Immature natural killer cell (primary cell): ENCODE measurements at regions not wholly inside any gene's neighbourhood (a gene's known extent, or its start where the extent isn't known, plus 50 kb on each side); places are given as distances from the start of the nearest gene placed in this dataset.
"Not testable (repeated sequence)": the region's sequence is repeated elsewhere in the genome, so short reads cannot be mapped to it uniquely, and the experiment has no call there.

Experiments used
- DNase-seq, 3 donors: peaks; one replicate each; pipeline ENCODE4 v3.0.0; 2022; ENCODE audit warnings: mixed read lengths in 1 of 3
- H3K27ac Mint-ChIP-seq, 6 donors: one replicate each; pipeline ENCODE4 v1.8.0; 2020; ENCODE audit warnings: mixed read lengths in 6 of 6, mild to moderate bottlenecking in 5 of 6, inconsistent platforms in 4 of 6, moderate library complexity in 3 of 6
- H3K27me3 Mint-ChIP-seq, 3 donors: one replicate each; pipeline ENCODE4 v1.8.0; 2020 to 2021; ENCODE audit warnings: low read depth in 3 of 3, mild to moderate bottlenecking in 3 of 3, mixed read lengths in 3 of 3, moderate library complexity in 3 of 3, inconsistent platforms in 1 of 3
- H3K36me3 Mint-ChIP-seq, 3 donors: one replicate each; pipeline ENCODE4 v1.8.0; 2020; ENCODE audit warnings: mixed read lengths in 3 of 3, inconsistent platforms in 2 of 3, mild to moderate bottlenecking in 2 of 3
- H3K4me1 Mint-ChIP-seq, 2 donors: one replicate each; pipeline ENCODE4 v1.8.0; 2020; ENCODE audit warnings: inconsistent platforms in 2 of 2, mild to moderate bottlenecking in 2 of 2, mixed read lengths in 2 of 2, moderate library complexity in 1 of 2
- H3K4me3 Mint-ChIP-seq, 5 donors: one replicate each; pipeline ENCODE4 v1.8.0; 2020; ENCODE audit warnings: mild to moderate bottlenecking in 5 of 5, mixed read lengths in 5 of 5, inconsistent platforms in 3 of 5, moderate library complexity in 3 of 5
- H3K9me3 Mint-ChIP-seq, 6 donors: one replicate each; pipeline ENCODE4 v1.8.0; 2020; ENCODE audit warnings: mild to moderate bottlenecking in 6 of 6, mixed read lengths in 6 of 6, inconsistent platforms in 4 of 6, moderate library complexity in 3 of 6

DNA sequence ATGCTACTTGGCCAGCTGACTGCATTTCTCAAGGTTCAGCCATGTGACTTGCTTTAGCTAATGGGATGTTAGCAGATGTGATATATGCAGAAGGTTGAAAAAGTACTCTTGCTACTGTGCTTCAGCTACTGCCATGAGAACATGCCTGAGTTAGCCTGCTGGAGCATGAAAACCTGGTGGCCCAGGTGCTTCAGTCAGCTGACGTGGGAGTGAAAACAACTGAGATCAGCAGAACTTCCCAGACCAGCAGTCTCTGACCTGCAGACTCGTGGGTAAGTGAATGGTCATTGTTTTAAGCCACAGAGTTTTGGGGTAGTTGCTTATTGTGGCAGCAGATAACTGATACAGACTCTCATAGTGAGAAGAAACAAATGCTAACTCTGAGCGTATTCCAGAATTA, 118.6 kb upstream of the GRIN2B start:
- Mint-ChIP-seq H3K36me3 (no peaks in the 10 kb centered on the region), H3K27ac (no peak overlapping the region), H3K4me3 (no peak overlapping the region), H3K27me3 (peaks cover 0 to 5% (median 4%) of the 10 kb centered on the region in 3 donors), H3K4me1 (no peaks in the 10 kb centered on the region), H3K9me3 (peaks cover 0 to 9% (median 2%) of the 10 kb centered on the region in 6 donors)
- no peak for DNase-seq

- H3K36me3 Mint-ChIP-seq, H3K9me3 Mint-ChIP-seq, H3K4me1 Mint-ChIP-seq, H3K27ac Mint-ChIP-seq, H3K27me3 Mint-ChIP-seq, DNase-seq, H3K4me3 Mint-ChIP-seq: not testable (repeated sequence)
Observed at GRCh38 chr12:14101556-14101955, 120.2 kb upstream of the GRIN2B start.

- Mint-ChIP-seq H3K27ac (no peak overlapping the region), H3K9me3 (peaks cover 0 to 2% (median 0%) of the 10 kb centered on the region in 6 donors), H3K27me3 (peaks cover 1 to 17% (median 10%) of the 10 kb centered on the region in 3 donors)
Observed at GRCh38 chr12:14111230-14111865, 129.9 kb upstream of the GRIN2B start.

GRCh38 chr12:14113031-14113430, 131.6 kb upstream of the GRIN2B start:
- no peak overlapping the region for H3K27ac Mint-ChIP-seq
- no peaks in the 10 kb centered on the region for H3K36me3 Mint-ChIP-seq
- H3K9me3 Mint-ChIP-seq, result peaks cover 0 to 8% (median 0%) of the 10 kb centered on the region in 6 donors
- H3K4me3 Mint-ChIP-seq, result no peak overlapping the region
- H3K27me3 Mint-ChIP-seq, result peaks cover 1 to 16% (median 6%) of the 10 kb centered on the region in 3 donors
- no peaks in the 10 kb centered on the region for H3K4me1 Mint-ChIP-seq
- no peak for DNase-seq

More at GRCh38 chr12:14111230-14111865, 129.9 kb upstream of the GRIN2B start:
- Mint-ChIP-seq H3K36me3 (no peaks in the 10 kb centered on the region), H3K4me1 (no peaks in the 10 kb centered on the region), H3K4me3 (no peak overlapping the region)
- no peak for DNase-seq

- no peak overlapping the region for H3K4me3 Mint-ChIP-seq
- no peak overlapping the region for H3K27ac Mint-ChIP-seq
- no peak for DNase-seq
- H3K9me3 Mint-ChIP-seq, result peaks cover 0 to 8% (median 2%) of the 10 kb centered on the region in 6 donors
- H3K36me3 Mint-ChIP-seq, result no peaks in the 10 kb centered on the region
- no peaks in the 10 kb centered on the region for H3K4me1 Mint-ChIP-seq
- peaks cover 0 to 8% (median 2%) of the 10 kb centered on the region in 3 donors for H3K27me3 Mint-ChIP-seq
Observed at GRCh38 chr12:14126692-14127091, 145.3 kb upstream of the GRIN2B start.

- peaks cover 0 to 8% (median 1%) of the 10 kb centered on the region in 6 donors for H3K9me3 Mint-ChIP-seq
- DNase-seq, result no peak
- peaks cover 0 to 6% (median 5%) of the 10 kb centered on the region in 3 donors for H3K27me3 Mint-ChIP-seq
- H3K4me1 Mint-ChIP-seq, result no peaks in the 10 kb centered on the region
- no peaks in the 10 kb centered on the region for H3K36me3 Mint-ChIP-seq
- no peak overlapping the region for H3K4me3 Mint-ChIP-seq
- H3K27ac Mint-ChIP-seq, result no peak overlapping the region
Observed at GRCh38 chr12:14129611-14130195, 148.3 kb upstream of the GRIN2B start.

GRCh38 chr12:14135996-14136395, 154.6 kb upstream of the GRIN2B start:
- no peaks in the 10 kb centered on the region for H3K36me3 Mint-ChIP-seq
- no peak overlapping the region for H3K4me3 Mint-ChIP-seq
- H3K9me3 Mint-ChIP-seq, result no peaks in the 10 kb centered on the region
- H3K27ac Mint-ChIP-seq, result no peak overlapping the region
- no peak for DNase-seq
- H3K27me3 Mint-ChIP-seq, result peaks cover 5 to 11% (median 8%) of the 10 kb centered on the region in 3 donors
- no peaks in the 10 kb centered on the region for H3K4me1 Mint-ChIP-seq

- Mint-ChIP-seq H3K4me3 (no peak overlapping the region), H3K36me3 (no peaks in the 10 kb centered on the region), H3K27me3 (peaks cover 7 to 12% (median 8%) of the 10 kb centered on the region in 3 donors), H3K9me3 (no peaks in the 10 kb centered on the region), H3K27ac (no peak overlapping the region), H3K4me1 (no peaks in the 10 kb centered on the region)
- DNase-seq, result no peak
Observed at GRCh38 chr12:14138495-14138894, 157.1 kb upstream of the GRIN2B start.

- no peaks in the 10 kb centered on the region for H3K36me3 Mint-ChIP-seq
- H3K9me3 Mint-ChIP-seq, result no peaks in the 10 kb centered on the region
- H3K27me3 Mint-ChIP-seq, result peaks cover 0 to 10% (median 1%) of the 10 kb centered on the region in 3 donors
- no peak for DNase-seq
- H3K4me1 Mint-ChIP-seq, result no peaks in the 10 kb centered on the region
- no peak overlapping the region for H3K27ac Mint-ChIP-seq
- no peak overlapping the region for H3K4me3 Mint-ChIP-seq
Observed at GRCh38 chr12:14148489-14149270, 167.3 kb upstream of the GRIN2B start.

DNA sequence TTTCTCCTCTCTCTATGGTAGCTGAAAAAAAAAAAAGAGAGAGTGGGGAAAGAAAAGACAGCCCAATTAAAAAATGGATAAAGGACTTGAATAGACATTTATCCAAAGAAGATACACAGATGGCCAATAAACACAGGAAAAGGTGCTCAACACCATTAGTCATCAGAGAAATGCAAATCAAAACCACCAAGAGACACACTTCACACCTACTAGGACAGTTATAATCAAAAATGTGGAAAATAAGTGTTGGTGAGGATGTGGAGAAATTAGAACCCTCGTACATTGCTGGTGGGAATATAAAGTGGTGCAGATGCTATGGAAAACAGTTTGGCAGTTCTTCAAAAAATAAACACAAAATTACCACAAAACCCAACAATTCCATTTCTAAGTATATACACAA, 172.4 kb upstream of the GRIN2B start:
- peaks cover 0 to 1% (median 0%) of the 10 kb centered on the region in 6 donors for H3K9me3 Mint-ChIP-seq
- DNase-seq, result no peak
- H3K36me3 Mint-ChIP-seq, result no peaks in the 10 kb centered on the region
- no peak overlapping the region for H3K4me3 Mint-ChIP-seq
- H3K27ac Mint-ChIP-seq, result no peak overlapping the region
- no peaks in the 10 kb centered on the region for H3K4me1 Mint-ChIP-seq
- peaks cover 0 to 13% (median 1%) of the 10 kb centered on the region in 3 donors for H3K27me3 Mint-ChIP-seq

DNA sequence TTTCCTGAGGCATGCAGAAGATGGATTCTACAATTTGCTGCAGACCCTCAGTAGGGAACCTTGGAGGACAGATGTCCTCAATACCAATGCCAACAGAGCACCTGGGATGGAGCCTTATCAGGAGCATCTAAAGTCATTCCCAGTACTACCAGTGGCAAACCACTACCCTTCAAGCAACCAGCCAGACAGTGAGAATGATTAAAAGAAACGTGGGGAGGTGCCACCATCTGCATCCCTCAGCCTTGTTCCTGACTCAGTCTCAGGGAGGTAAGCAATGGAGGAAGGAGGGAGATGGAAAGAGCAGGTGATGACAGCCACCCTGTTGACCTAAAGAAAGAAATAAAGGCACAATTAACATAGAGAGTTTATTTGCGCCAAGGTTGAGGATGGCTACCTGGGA, 175.2 kb upstream of the GRIN2B start:
- Mint-ChIP-seq H3K4me1 (no peaks in the 10 kb centered on the region), H3K36me3 (no peaks in the 10 kb centered on the region), H3K4me3 (no peak overlapping the region), H3K27ac (no peak overlapping the region), H3K27me3 (peaks cover 0 to 11% (median 0%) of the 10 kb centered on the region in 3 donors), H3K9me3 (peaks cover 0 to 1% (median 0%) of the 10 kb centered on the region in 6 donors)
- DNase-seq, result no peak

DNA sequence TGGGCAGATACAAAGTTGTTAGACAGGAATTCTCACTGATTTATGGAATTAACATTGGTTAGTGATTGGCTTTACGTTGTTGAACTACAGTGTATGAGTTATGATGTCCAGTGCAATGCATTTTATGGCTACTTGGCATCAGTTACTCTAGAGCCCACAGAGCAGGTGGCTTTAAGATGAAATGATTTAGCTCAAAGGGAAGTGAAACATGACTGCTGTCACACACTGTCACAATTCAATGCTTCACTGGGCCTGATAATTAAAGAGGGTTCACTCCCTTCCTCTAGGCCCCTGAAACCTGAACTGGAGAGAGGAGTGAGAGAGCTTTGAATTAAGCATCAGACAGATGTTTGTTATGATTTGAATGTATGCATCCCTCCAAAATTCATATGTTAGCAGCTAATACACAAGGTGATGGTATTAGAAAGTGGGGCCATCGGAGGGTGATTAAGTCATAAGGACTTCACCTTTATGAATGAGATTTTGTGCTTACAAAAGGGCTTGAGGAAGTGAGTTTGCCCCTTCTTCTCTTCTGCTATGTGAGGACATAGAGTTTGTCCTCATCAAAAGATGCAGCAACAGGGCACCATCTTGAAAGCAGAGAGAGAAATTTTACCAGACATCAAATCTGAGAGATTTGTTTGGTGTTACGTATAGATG, 175.8 kb upstream of the GRIN2B start:
- Mint-ChIP-seq H3K36me3 (no peaks in the 10 kb centered on the region), H3K4me3 (no peak overlapping the region), H3K27me3 (peaks cover 0 to 7% (median 0%) of the 10 kb centered on the region in 3 donors), H3K4me1 (no peaks in the 10 kb centered on the region), H3K9me3 (peaks cover 0 to 1% (median 0%) of the 10 kb centered on the region in 6 donors), H3K27ac (no peak overlapping the region)
- no peak for DNase-seq

GRCh38 chr12:14164266-14164665, 182.9 kb upstream of the GRIN2B start:
- H3K4me1 Mint-ChIP-seq, result no peaks in the 10 kb centered on the region
- no peaks in the 10 kb centered on the region for H3K9me3 Mint-ChIP-seq
- H3K36me3 Mint-ChIP-seq, result no peaks in the 10 kb centered on the region
- peaks cover 0 to 5% (median 0%) of the 10 kb centered on the region in 3 donors for H3K27me3 Mint-ChIP-seq
- H3K4me3 Mint-ChIP-seq, result no peak overlapping the region
- no peak for DNase-seq
- no peak overlapping the region for H3K27ac Mint-ChIP-seq
